Testis (tissue), 2 donors: ENCODE measurements at regions not wholly inside any gene's neighbourhood (a gene's known extent, or its start where the extent isn't known, plus 50 kb on each side); places are given as distances from the start of the nearest gene placed in this dataset.
"Not testable (repeated sequence)": the region's sequence is repeated elsewhere in the genome, so short reads cannot be mapped to it uniquely, and the experiment has no call there.

Experiments
- DNase-seq: peaks from one replicate; pipeline ENCODE4 v3.0.0-alpha.2; 2019
- H3K27ac ChIP-seq, 2 donors: fragments of 200-600 bp; sonication (generic); one replicate each; pipeline ENCODE4 v1.5.1; 2019
- H3K27me3 ChIP-seq: fragments of 200-600 bp; sonication (generic); one replicate; pipeline ENCODE4 v1.5.1; 2019
- H3K36me3 ChIP-seq: fragments of 200-600 bp; sonication (generic); one replicate; pipeline ENCODE4 v1.5.1; 2017; ENCODE audit warnings: low read depth; ENCODE audit errors: missing control alignments
- H3K4me1 ChIP-seq: fragments of 200-600 bp; sonication (generic); one replicate; pipeline ENCODE4 v1.5.1; 2019
- H3K4me3 ChIP-seq, 2 donors: fragments of 200-600 bp; sonication (generic); one replicate each; pipeline ENCODE4 v1.5.1; 2017 to 2019
- H3K9me3 ChIP-seq: fragments of 200-600 bp; sonication (generic); one replicate; pipeline ENCODE4 v1.5.1; 2017
- CTCF ChIP-seq, 3 experiments: fragments of 450-650 bp in 2 of 3; fragments of 200-600 bp in 1 of 3; sonication (generic) in 1 of 3; IDR thresholded peaks; one replicate each; pipeline ENCODE4 v1.5.1; 2016 to 2019; ENCODE audit warnings: antibody characterized with exemption in 3 of 3, mild to moderate bottlenecking in 2 of 3, moderate library complexity in 1 of 3
- POLR2A ChIP-seq: fragments of 450-650 bp; IDR thresholded peaks from one replicate; pipeline ENCODE4 v1.6.1; 2017; ENCODE audit warnings: antibody characterized with exemption, mild to moderate bottlenecking, moderate library complexity
- WGBS, 2 donors: methylation state at CpG; one replicate each; pipeline ENCODE4 v1.1.5; 2018; 5-methylcytosine and 5-hydroxymethylcytosine counted together
- intact Hi-C: fragments of 100-400 bp; cut with DNase I; formaldehyde crosslinking; loops from one replicate; pipeline ENCODE4 v1.15.1; 2023; ENCODE audit warnings: low total_unique reads

GRCh38 chr6:22164236-22164635 lies 132.6 kb downstream of the PRL start:
- H3K9me3 ChIP-seq, result no peaks in the 10 kb centered on the region
- H3K27ac ChIP-seq, result no peak overlapping the region
- no peaks in the 10 kb centered on the region for H3K36me3 ChIP-seq
- TF ChIP-seq CTCF (IDR thresholded peaks at IDR 0.05) (no peak), POLR2A (no peak)
- no peak overlapping the region for H3K4me3 ChIP-seq
- DNase-seq, result no peak
- intact Hi-C loops, result no loop called here
- H3K27me3 ChIP-seq, result no peaks in the 10 kb centered on the region
- H3K4me1 ChIP-seq, result no peaks in the 10 kb centered on the region

- H3K27ac ChIP-seq, H3K36me3 ChIP-seq, H3K4me3 ChIP-seq, H3K27me3 ChIP-seq, DNase-seq, H3K9me3 ChIP-seq, intact Hi-C loops, H3K4me1 ChIP-seq: not testable (repeated sequence)
- 93 to 94% methylated on average over 5 of the region's 5 CpGs for WGBS, 2 donors
These were observed 125.8 kb downstream of the PRL start for GRCh38 chr6:22171006-22171405.

- H3K27ac ChIP-seq, H3K9me3 ChIP-seq, DNase-seq, H3K4me1 ChIP-seq, H3K36me3 ChIP-seq, intact Hi-C loops, H3K27me3 ChIP-seq, H3K4me3 ChIP-seq: not testable (repeated sequence)
- WGBS, 2 donors, result 94 to 96% methylated on average over 13 to 15 of the region's 15 CpGs
These were observed 125.0 kb downstream of the PRL start for GRCh38 chr6:22171885-22172284.

DNA sequence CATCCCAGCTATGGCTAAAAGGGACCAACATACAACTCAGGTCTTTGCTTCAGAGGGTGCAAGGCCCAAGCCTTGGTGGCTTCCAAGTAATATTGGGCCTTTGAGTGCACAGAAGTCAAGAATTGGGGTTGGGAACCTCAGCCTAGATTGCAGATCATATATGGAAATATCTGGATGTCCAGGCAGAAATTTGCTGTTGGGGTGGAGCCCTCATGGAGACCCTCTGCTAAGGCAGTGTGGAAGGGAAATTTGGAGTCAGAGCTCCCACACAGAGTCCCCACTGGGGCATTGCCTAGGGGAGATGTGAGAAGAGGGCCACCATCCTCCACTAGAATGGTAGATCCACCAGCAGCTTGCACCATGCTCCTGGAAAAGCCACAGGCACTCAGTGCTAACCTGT lies 123.5 kb downstream of the PRL start:
- no peak overlapping the region for H3K27ac ChIP-seq
- no peaks in the 10 kb centered on the region for H3K36me3 ChIP-seq
- intact Hi-C loops, result no loop called here
- TF ChIP-seq POLR2A (no peak), CTCF (IDR thresholded peaks at IDR 0.05) (no peak)
- DNase-seq, result no peak
- H3K9me3 ChIP-seq, result no peaks in the 10 kb centered on the region
- no peaks in the 10 kb centered on the region for H3K27me3 ChIP-seq
- no peak overlapping the region for H3K4me3 ChIP-seq
- no peaks in the 10 kb centered on the region for H3K4me1 ChIP-seq

- H3K4me3 ChIP-seq, H3K27me3 ChIP-seq, H3K36me3 ChIP-seq, H3K9me3 ChIP-seq, DNase-seq, H3K27ac ChIP-seq, intact Hi-C loops, H3K4me1 ChIP-seq: not testable (repeated sequence)
- WGBS, 2 donors, result 92 to 94% methylated on average over 17 to 19 of the region's 20 CpGs
These were observed 116.6 kb downstream of the PRL start for GRCh38 chr6:22180250-22180649.

DNA sequence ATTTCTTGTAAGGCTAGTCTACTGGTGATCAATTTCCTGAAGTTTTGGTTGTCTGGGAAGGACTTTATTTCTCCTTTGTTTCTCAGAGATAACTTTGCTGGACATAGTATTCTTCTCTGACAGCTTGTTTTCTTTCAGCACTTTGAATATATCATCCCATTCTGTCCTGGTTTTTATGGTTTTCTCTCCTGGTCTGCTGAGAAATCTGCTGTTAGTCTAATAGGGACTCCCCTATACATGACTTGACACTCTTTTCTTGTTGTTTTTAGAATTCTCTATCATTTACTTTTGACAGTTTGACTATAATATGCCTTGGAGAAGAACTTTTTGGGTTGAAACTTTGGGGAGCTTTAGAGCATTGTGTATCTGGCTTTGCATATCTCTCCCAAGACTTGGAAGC lies 112.5 kb downstream of the PRL start:
- Histone ChIP-seq H3K4me3 (no peak overlapping the region), H3K4me1 (no peaks in the 10 kb centered on the region), H3K27ac (no peak overlapping the region), H3K9me3 (no peaks in the 10 kb centered on the region), H3K36me3 (no peaks in the 10 kb centered on the region), H3K27me3 (no peaks in the 10 kb centered on the region)
- intact Hi-C loops, result no loop called here
- TF ChIP-seq CTCF (IDR thresholded peaks at IDR 0.05) (no peak), POLR2A (no peak)
- no peak for DNase-seq

DNA sequence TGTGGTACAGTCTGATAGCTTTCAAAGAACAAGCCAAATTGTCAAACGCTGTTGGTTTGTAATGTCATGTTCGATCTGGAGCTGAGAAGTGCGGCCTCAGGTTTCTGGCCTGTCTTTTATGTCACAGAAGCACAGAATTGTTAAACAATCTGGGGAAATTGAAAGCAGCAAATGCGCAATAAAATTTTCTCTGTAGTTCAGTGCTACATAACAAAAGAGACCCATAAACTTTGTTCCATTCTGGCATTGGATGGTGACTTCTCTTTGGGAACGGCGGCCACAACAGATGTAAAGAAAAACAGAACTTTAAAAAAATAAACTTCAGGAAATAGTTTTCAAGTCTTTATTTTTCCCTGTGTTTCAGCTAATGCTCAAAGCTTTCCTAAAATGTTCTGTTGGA lies 106.9 kb downstream of the PRL start:
- no peaks in the 10 kb centered on the region for H3K27me3 ChIP-seq
- no peak for DNase-seq
- intact Hi-C loops, result no loop called here
- no peak for TF ChIP-seq CTCF (IDR thresholded peaks at IDR 0.05)
- H3K4me1 ChIP-seq, result no peaks in the 10 kb centered on the region
- no peaks in the 10 kb centered on the region for H3K36me3 ChIP-seq
- H3K27ac ChIP-seq, result no peak overlapping the region
- H3K9me3 ChIP-seq, result no peaks in the 10 kb centered on the region
- H3K4me3 ChIP-seq, result no peak overlapping the region
- 88 to 90% methylated on average over 6 of the region's 6 CpGs for WGBS, 2 donors
